GM19372 (cell line): ENCODE measurements at regions not wholly inside any gene's neighbourhood (a gene's known extent, or its start where the extent isn't known, plus 50 kb on each side); places are given as distances from the start of the nearest gene placed in this dataset.
"Not testable (repeated sequence)": the region's sequence is repeated elsewhere in the genome, so short reads cannot be mapped to it uniquely, and the experiment has no call there.

Experiments used
- ATAC-seq: cut with Tn5 transposase; IDR thresholded peaks from one replicate; pipeline ENCODE4 v1.9.1; 2021; ENCODE audit warnings: mild to moderate bottlenecking, low read depth, moderate library complexity; ENCODE audit not compliant: unreplicated experiment

GRCh38 chr4:38275331-38276100 lies 315.3 kb downstream of the PTTG2 start:
- no peak for ATAC-seq

GRCh38 chr4:38278255-38278654 lies 318.1 kb downstream of the PTTG2 start:
- ATAC-seq = no peak

GRCh38 chr4:38279077-38279476 lies 318.9 kb downstream of the PTTG2 start:
- ATAC-seq = no peak

- no peak for ATAC-seq
These were observed 319.6 kb downstream of the PTTG2 start for GRCh38 chr4:38279650-38280322.

GRCh38 chr4:38280323-38280706 lies 320.1 kb downstream of the PTTG2 start:
- no peak for ATAC-seq

GRCh38 chr4:38281371-38282071 lies 321.3 kb downstream of the PTTG2 start:
- no peak for ATAC-seq

- no peak for ATAC-seq
These were observed 323.5 kb downstream of the PTTG2 start for GRCh38 chr4:38283724-38284123.

GRCh38 chr4:38284294-38285030 lies 324.3 kb downstream of the PTTG2 start:
- no peak for ATAC-seq

- ATAC-seq = no peak
These were observed 327.1 kb downstream of the PTTG2 start for GRCh38 chr4:38287101-38287851.

- no peak for ATAC-seq
These were observed 329.4 kb downstream of the PTTG2 start for GRCh38 chr4:38289553-38289952.

- ATAC-seq = no peak
These were observed 330.2 kb downstream of the PTTG2 start for GRCh38 chr4:38290366-38290765.

GRCh38 chr4:38290914-38291313 lies 330.7 kb downstream of the PTTG2 start:
- no peak for ATAC-seq

GRCh38 chr4:38292529-38292928 lies 332.3 kb downstream of the PTTG2 start:
- ATAC-seq = no peak

- no peak for ATAC-seq
These were observed 334.0 kb downstream of the PTTG2 start for GRCh38 chr4:38294238-38294637.

- no peak for ATAC-seq
These were observed 336.9 kb downstream of the PTTG2 start for GRCh38 chr4:38297061-38297460.

GRCh38 chr4:38298868-38299713 lies 338.9 kb downstream of the PTTG2 start:
- no peak for ATAC-seq

GRCh38 chr4:38302910-38303309 lies 342.7 kb downstream of the PTTG2 start:
- ATAC-seq = no peak

GRCh38 chr4:38304460-38304859 lies 344.3 kb downstream of the PTTG2 start:
- ATAC-seq = not testable (repeated sequence)

GRCh38 chr4:38306482-38307071 lies 346.4 kb downstream of the PTTG2 start:
- peak; percentile 59 for ATAC-seq
